ENCODE measurements at regions not wholly inside any gene's neighbourhood (a gene's known extent, or its start where the extent isn't known, plus 50 kb on each side); places are given as distances from the start of the nearest gene placed in this dataset.

DNA sequence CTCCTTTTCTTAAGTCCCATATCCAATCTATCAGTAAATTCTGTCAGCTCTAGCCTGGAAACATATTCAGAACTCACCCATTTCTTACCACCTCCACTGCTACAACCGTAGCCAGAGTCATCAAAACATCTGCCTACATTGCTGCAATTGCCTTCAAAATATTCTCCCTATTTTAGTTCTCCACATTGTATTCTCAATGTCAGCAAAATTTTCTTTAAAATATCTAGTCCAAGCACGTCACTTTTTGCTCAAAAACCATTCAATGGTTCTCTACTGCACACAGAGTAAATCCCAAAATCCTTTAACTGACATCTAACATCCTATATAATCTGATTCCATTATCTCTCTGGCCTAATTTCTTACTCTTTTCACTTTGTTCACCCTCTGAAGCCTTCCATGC lies 68.5 kb upstream of the ERBB4 start:
- Histone ChIP-seq H3K9me3 (ENCODE audit: control insufficient read depth in 2 of 2, low read length in 2 of 2) (no peaks in the 10 kb centered on the region), H3K36me3 (ENCODE audit: control insufficient read depth in 2 of 2, insufficient read depth in 2 of 2, low read length in 2 of 2) (no peaks in the 10 kb centered on the region), H3K4me1 (ENCODE audit: control insufficient read depth in 2 of 2, insufficient read depth in 2 of 2, low read length in 2 of 2) (no peaks in the 10 kb centered on the region), H3K27me3 (ENCODE audit: control insufficient read depth in 2 of 2, insufficient read depth in 2 of 2, low read length in 2 of 2) (no peaks in the 10 kb centered on the region), H3K9ac (ENCODE audit: low read depth in 1 of 2, low read length in 2 of 2) (no peak overlapping the region), H3K27ac (ENCODE audit: low read depth in 2 of 2, low read length in 2 of 2) (no peak overlapping the region), H3K4me3 (ENCODE audit: low read length in 2 of 2) (no peak overlapping the region)

GRCh38 chr2:212606232-212606631 lies 67.6 kb upstream of the ERBB4 start:
- Histone ChIP-seq H3K27ac (ENCODE audit: low read depth in 2 of 2, low read length in 2 of 2) (no peak overlapping the region), H3K4me3 (ENCODE audit: low read length in 2 of 2) (no peak overlapping the region), H3K27me3 (ENCODE audit: control insufficient read depth in 2 of 2, insufficient read depth in 2 of 2, low read length in 2 of 2) (no peaks in the 10 kb centered on the region), H3K9me3 (ENCODE audit: control insufficient read depth in 2 of 2, low read length in 2 of 2) (no peaks in the 10 kb centered on the region), H3K4me1 (ENCODE audit: control insufficient read depth in 2 of 2, insufficient read depth in 2 of 2, low read length in 2 of 2) (no peaks in the 10 kb centered on the region), H3K36me3 (ENCODE audit: control insufficient read depth in 2 of 2, insufficient read depth in 2 of 2, low read length in 2 of 2) (no peaks in the 10 kb centered on the region), H3K9ac (ENCODE audit: low read depth in 1 of 2, low read length in 2 of 2) (no peak overlapping the region)

DNA sequence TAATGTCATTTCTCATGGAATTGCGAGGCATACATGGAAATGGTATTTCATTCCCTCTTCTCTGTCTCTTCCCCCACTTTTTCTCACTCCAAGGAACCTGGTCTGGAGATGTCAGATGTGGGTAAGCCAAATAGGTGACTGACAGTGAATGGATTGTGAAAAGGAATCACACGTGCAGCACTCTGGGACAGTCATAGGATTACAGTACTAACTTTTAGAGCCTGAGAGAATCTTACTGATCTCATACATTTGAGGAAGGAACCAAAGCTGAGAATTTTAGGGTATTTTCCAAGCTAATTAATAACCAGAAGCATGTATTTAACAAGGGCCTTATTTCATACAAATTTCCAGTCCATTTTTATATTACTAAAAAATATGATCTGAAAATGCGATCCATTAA lies 58.1 kb upstream of the ERBB4 start:
- H3K9ac ChIP-seq (ENCODE audit: low read depth in 1 of 2, low read length in 2 of 2), result no peak overlapping the region
- no peaks in the 10 kb centered on the region for H3K9me3 ChIP-seq (ENCODE audit: control insufficient read depth in 2 of 2, low read length in 2 of 2)
- H3K4me3 ChIP-seq (ENCODE audit: low read length in 2 of 2), result no peak overlapping the region
- H3K27me3 ChIP-seq (ENCODE audit: control insufficient read depth in 2 of 2, insufficient read depth in 2 of 2, low read length in 2 of 2), result no peaks in the 10 kb centered on the region
- no peaks in the 10 kb centered on the region for H3K36me3 ChIP-seq (ENCODE audit: control insufficient read depth in 2 of 2, insufficient read depth in 2 of 2, low read length in 2 of 2)
- H3K4me1 ChIP-seq (ENCODE audit: control insufficient read depth in 2 of 2, insufficient read depth in 2 of 2, low read length in 2 of 2), result no peaks in the 10 kb centered on the region
- no peak overlapping the region for H3K27ac ChIP-seq (ENCODE audit: low read depth in 2 of 2, low read length in 2 of 2)

DNA sequence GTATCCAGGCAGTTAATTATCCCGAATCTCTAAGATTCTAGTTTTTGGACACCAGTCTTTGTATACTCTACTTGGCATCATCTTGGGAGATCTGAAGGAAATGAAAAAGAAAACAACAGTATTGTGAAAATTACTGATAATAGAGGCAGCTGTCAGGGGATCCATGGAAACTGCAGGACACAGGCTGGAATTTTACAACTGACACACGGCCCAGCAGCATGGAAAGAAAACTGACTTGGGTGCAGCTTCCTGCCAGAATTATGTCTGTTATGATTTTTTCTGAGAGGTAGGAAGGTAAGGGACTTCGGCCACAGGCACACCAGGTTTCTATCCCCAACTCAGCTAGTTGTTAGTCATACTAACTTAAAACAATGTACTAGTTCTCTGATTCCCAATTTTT lies 57.7 kb upstream of the ERBB4 start:
- no peak overlapping the region for H3K27ac ChIP-seq (ENCODE audit: low read depth in 2 of 2, low read length in 2 of 2)
- H3K9ac ChIP-seq (ENCODE audit: low read depth in 1 of 2, low read length in 2 of 2), result no peak overlapping the region
- no peaks in the 10 kb centered on the region for H3K36me3 ChIP-seq (ENCODE audit: control insufficient read depth in 2 of 2, insufficient read depth in 2 of 2, low read length in 2 of 2)
- no peaks in the 10 kb centered on the region for H3K9me3 ChIP-seq (ENCODE audit: control insufficient read depth in 2 of 2, low read length in 2 of 2)
- H3K4me3 ChIP-seq (ENCODE audit: low read length in 2 of 2), result no peak overlapping the region
- no peaks in the 10 kb centered on the region for H3K4me1 ChIP-seq (ENCODE audit: control insufficient read depth in 2 of 2, insufficient read depth in 2 of 2, low read length in 2 of 2)
- H3K27me3 ChIP-seq (ENCODE audit: control insufficient read depth in 2 of 2, insufficient read depth in 2 of 2, low read length in 2 of 2), result no peaks in the 10 kb centered on the region

DNA sequence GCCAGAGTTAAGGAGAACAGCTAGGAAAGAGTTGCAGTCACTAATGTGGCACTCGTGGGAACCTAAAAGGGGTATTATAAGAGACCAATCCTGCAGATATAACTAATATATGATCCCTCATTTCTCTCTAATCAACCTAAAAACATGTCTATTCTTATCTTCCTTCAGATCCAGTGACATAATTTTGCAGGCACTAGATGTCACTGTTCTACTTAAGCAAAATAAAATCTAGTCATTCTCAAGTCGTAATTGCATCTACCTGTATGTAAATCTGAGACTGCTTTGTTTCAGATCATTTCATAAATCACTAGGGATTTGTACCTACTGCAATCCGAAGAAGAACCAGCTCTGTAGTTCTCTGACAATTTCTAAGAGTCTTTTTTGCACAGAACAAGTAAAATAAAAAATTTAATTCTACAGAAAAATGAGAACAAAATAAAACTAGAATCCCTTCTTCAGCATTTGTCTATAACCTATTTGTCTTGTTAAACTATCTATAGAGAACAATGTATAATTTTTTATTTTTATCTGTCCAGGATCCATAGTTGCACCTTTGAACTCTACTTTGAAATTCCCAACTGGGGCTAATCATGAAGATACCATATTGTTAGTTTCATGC lies 56.5 kb upstream of the ERBB4 start:
- Histone ChIP-seq H3K36me3 (ENCODE audit: control insufficient read depth in 2 of 2, insufficient read depth in 2 of 2, low read length in 2 of 2) (no peaks in the 10 kb centered on the region), H3K4me1 (ENCODE audit: control insufficient read depth in 2 of 2, insufficient read depth in 2 of 2, low read length in 2 of 2) (no peaks in the 10 kb centered on the region), H3K27me3 (ENCODE audit: control insufficient read depth in 2 of 2, insufficient read depth in 2 of 2, low read length in 2 of 2) (no peaks in the 10 kb centered on the region), H3K27ac (ENCODE audit: low read depth in 2 of 2, low read length in 2 of 2) (no peak overlapping the region), H3K9ac (ENCODE audit: low read depth in 1 of 2, low read length in 2 of 2) (no peak overlapping the region), H3K4me3 (ENCODE audit: low read length in 2 of 2) (no peak overlapping the region), H3K9me3 (ENCODE audit: control insufficient read depth in 2 of 2, low read length in 2 of 2) (no peaks in the 10 kb centered on the region)

DNA sequence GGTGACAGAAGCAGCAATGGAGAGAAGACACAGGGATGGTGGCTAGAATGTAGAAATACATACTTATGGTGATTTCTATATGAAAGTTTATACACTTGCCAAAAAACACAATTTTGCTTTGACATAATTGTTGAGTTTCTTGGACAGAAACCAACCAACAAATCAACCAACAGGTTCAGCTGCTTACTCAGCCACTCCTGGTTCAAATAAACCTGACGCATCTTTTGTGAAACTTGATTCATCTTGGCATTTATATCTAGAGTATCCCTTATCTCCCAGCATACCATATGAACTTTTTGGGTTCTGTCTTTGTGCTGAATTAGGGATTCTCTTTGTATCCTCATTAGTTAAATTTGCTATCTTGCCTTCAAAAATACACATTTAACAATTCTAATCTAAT lies 54.1 kb upstream of the ERBB4 start:
- Histone ChIP-seq H3K36me3 (ENCODE audit: control insufficient read depth in 2 of 2, insufficient read depth in 2 of 2, low read length in 2 of 2) (no peaks in the 10 kb centered on the region), H3K9me3 (ENCODE audit: control insufficient read depth in 2 of 2, low read length in 2 of 2) (no peaks in the 10 kb centered on the region), H3K4me3 (ENCODE audit: low read length in 2 of 2) (no peak overlapping the region), H3K4me1 (ENCODE audit: control insufficient read depth in 2 of 2, insufficient read depth in 2 of 2, low read length in 2 of 2) (no peaks in the 10 kb centered on the region), H3K27me3 (ENCODE audit: control insufficient read depth in 2 of 2, insufficient read depth in 2 of 2, low read length in 2 of 2) (no peaks in the 10 kb centered on the region), H3K9ac (ENCODE audit: low read depth in 1 of 2, low read length in 2 of 2) (no peak overlapping the region), H3K27ac (ENCODE audit: low read depth in 2 of 2, low read length in 2 of 2) (no peak overlapping the region)
